Erythroblast (primary cell): ENCODE measurements at regions not wholly inside any gene's neighbourhood (a gene's known extent, or its start where the extent isn't known, plus 50 kb on each side); places are given as distances from the start of the nearest gene placed in this dataset.
"Not testable (repeated sequence)": the region's sequence is repeated elsewhere in the genome, so short reads cannot be mapped to it uniquely, and the experiment has no call there.

Source experiments
- DNase-seq, 2 experiments: peaks; one replicate each; lab custom pipeline; 2025; lab: John Stamatoyannopoulos, UW
- GATA1 ChIP-seq: IDR thresholded peaks from 2 replicates; pipeline ENCODE4 v1.6.1; 2011; ENCODE audit warnings: low read depth, mild to moderate bottlenecking, control low read depth, low read length, moderate library complexity
- POLR2A ChIP-seq: IDR thresholded peaks from 2 replicates; pipeline ENCODE4 v1.6.1; 2011; ENCODE audit warnings: mild to moderate bottlenecking, low read length

DNA sequence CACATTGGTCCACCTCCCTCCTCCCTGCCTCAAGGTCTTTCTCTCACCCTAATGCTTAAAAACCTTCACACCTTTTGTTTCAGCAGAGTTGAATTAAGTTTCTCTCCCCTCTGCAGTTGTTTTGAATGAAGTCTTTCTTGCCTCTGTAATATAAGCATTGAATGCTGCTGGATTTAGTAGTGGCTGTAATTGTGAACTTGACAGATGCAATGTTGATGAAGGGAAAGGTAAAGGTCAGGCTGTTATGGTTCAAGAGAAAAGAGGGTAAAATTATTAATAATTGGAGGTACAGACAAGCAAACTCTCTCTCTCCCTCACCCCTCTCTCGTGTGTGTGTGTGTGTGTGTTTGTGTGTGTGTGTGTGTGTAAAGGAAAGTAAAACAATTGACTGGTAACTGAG, 509.8 kb downstream of the AMY1C start:
- TF ChIP-seq GATA1: no peak
- TF ChIP-seq POLR2A: no peak
- DNase-seq: no peak

- not testable (repeated sequence) for DNase-seq
These were observed 513.4 kb downstream of the AMY1C start for GRCh38 chr1:104263110-104263509.

GRCh38 chr1:104264521-104264920, 514.8 kb downstream of the AMY1C start:
- DNase-seq: no peak
- TF ChIP-seq GATA1 (no peak), POLR2A (no peak)

DNA sequence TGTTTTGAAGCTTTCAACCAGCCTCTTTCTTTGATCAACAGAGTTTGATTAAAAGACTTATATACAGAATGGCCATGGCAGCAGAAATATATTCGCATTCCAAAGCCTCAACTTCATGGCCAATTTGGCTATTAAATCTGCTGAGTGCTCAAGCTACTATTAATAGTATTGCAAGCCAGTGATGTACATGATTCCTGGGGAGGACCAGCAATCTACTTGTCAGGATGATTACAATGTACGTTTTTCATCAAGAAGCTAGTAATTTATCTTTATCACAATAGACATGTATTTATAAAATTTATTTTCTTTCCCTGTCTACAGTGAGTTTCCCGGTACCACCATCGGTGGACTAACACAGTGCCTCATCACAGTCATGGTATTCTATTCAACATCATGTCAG, 515.5 kb downstream of the AMY1C start:
- no peak for DNase-seq
- TF ChIP-seq GATA1: no peak
- TF ChIP-seq POLR2A: no peak

DNA sequence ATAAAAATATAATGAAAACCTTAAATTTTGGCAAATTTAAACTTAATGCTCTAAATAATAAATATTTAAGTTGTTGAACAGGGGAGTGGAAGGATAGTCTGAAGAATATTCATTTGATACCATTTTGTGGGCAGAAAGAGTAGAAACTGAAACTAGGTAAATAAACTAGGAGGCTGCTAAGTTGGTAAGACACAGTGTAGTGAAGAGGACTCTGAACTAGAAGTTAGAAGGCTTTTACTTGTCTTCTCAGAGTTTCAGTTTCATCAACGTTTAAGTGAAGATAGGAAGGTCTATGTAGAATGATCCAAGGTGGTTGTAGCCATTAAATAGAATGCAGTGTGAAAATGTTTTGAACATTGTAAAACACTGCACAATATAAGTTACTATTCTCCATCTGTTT, 516.9 kb downstream of the AMY1C start:
- TF ChIP-seq POLR2A (no peak), GATA1 (no peak)
- DNase-seq: no peak

DNA sequence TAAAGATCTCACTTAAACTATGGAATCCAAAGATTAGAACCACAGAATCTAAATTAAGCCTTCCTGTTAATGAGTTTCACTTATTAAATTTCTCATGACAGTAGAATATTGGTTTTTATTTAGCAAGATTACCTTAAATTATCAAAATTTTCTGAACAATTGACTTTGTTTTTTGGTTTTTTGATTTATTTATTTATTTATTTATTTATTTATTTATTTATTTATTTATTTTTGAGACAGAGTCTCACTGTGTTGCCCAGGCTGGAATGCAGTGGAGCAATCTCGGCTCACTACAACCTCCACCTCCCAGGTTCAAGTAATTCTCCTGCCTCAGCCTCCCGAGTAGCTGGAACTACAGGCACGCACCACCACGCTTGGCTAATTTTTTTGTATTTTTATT, 538.6 kb downstream of the AMY1C start:
- DNase-seq: not testable (repeated sequence)

DNA sequence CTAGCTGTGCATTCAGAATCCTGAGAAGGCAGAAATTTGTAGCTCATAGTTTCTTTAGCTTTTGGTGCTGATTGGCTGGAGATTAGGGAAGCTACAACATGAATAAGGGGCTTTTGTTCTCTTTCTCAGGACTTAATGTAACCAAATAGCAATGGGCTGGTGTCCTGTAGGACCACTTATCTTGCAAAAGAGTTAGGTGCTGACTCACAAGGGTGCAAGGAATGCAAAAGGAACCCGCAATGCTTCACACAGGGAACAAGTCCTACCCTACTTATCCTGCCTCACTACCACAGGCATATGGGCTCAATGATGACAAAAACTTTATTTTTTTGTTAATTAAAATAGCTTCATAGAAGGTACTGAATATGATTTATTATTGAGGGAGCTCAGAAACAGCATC, 541.5 kb downstream of the AMY1C start:
- TF ChIP-seq POLR2A (no peak), GATA1 (no peak)
- no peak for DNase-seq

GRCh38 chr1:104294259-104294658, 544.6 kb downstream of the AMY1C start:
- TF ChIP-seq POLR2A (no peak), GATA1 (no peak)
- DNase-seq: no peak

DNA sequence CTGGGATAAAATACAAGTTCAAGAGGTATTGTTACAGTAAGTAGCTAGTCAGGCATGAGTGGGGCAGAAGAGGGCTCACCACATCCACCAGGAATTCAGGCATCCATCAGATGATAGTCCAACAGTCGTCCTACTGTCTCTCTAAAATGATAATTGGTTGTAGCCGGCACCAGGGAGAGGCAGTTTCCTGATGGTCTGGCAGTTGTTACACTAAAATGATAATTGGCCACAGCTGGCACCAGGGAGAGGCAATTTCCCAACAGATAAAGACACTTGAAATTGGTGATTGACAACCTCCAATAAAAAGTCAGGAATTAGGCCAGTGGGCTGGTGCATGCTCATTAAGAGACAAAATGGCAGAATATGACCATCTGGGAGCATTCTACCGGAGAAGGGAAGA, 545.8 kb downstream of the AMY1C start:
- no peak for DNase-seq
- no peak for TF ChIP-seq POLR2A
- TF ChIP-seq GATA1: no peak

- no peak for DNase-seq
- no peak for TF ChIP-seq GATA1
- TF ChIP-seq POLR2A: no peak
These were observed 560.0 kb downstream of the AMY1C start for GRCh38 chr1:104309673-104310072.

- DNase-seq: no peak
- no peak for TF ChIP-seq POLR2A
- no peak for TF ChIP-seq GATA1
These were observed 566.1 kb downstream of the AMY1C start for GRCh38 chr1:104315823-104316222.

GRCh38 chr1:104322131-104322530, 572.4 kb downstream of the AMY1C start:
- TF ChIP-seq POLR2A (no peak), GATA1 (no peak)
- DNase-seq: no peak

DNA sequence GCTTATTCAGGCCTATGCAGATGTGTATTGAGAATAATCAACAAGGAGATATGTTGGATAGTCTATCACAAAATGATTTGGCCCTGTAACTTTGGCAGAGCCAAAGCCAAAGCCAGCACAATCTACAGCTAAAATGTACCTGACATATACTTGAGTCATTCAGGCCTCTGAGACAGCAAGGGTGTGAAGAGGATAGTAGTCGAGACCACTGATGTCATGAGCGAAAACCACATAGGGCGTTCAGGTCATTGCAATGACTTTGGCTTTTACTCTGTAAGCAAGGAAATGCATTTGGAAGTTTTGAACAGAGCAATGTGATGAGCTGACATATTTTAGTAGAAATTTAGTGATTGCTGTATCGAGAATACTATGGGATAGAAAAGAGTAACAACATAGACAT, 579.6 kb downstream of the AMY1C start:
- DNase-seq: no peak
- no peak for TF ChIP-seq GATA1
- TF ChIP-seq POLR2A: no peak

GRCh38 chr1:104331763-104332162, 582.1 kb downstream of the AMY1C start:
- TF ChIP-seq POLR2A: no peak
- no peak for TF ChIP-seq GATA1
- no peak for DNase-seq

- not testable (repeated sequence) for DNase-seq
These were observed 588.2 kb downstream of the AMY1C start for GRCh38 chr1:104337927-104338326.

GRCh38 chr1:104341944-104342343, 592.2 kb downstream of the AMY1C start:
- TF ChIP-seq GATA1 (no peak), POLR2A (no peak)
- no peak for DNase-seq

- TF ChIP-seq GATA1 (no peak), POLR2A (no peak)
These were observed 598.6 kb downstream of the AMY1C start for GRCh38 chr1:104348277-104348676.

DNA sequence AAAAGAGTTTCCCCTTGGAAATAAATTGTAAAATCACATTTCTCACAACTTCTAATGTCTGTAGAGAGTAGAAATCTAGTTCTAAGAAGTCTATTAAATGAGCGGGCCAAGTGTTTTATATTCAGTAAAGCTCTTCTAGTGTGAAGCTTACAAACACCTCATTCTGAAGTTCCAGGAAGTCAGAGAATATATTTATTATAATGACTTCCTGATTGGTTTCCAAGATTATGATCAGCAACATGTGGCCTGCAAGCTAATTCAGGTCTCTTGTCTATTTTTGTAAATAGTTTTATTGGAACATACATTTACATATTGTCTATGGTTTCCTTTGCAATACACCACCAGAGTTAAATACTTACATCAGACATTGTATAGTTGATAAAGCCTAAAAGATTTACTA, 603.9 kb downstream of the AMY1C start:
- TF ChIP-seq GATA1: no peak
- TF ChIP-seq POLR2A: no peak
- no peak for DNase-seq

More at GRCh38 chr1:104348277-104348676, 598.6 kb downstream of the AMY1C start:
- no peak for DNase-seq
